Loucy (cell line): ENCODE measurements at regions not wholly inside any gene's neighbourhood (a gene's known extent, or its start where the extent isn't known, plus 50 kb on each side); places are given as distances from the start of the nearest gene placed in this dataset.

Experiments
- H2AFZ ChIP-seq: fragments of 200-600 bp; sonication (generic); 2 replicates; pipeline ENCODE4 v1.6.0; 2016; ENCODE audit warnings: antibody characterized with exemption, mild to moderate bottlenecking, low read length, moderate library complexity
- H3F3A ChIP-seq: fragments of 200-600 bp; 2 replicates; pipeline ENCODE4 v1.6.0; 2016; ENCODE audit warnings: antibody characterized with exemption, low read depth, mild to moderate bottlenecking
- H3K27me3 ChIP-seq: fragments of 200-600 bp; sonication (generic); 2 replicates; pipeline ENCODE4 v1.6.1; 2014; ENCODE audit warnings: low read length, mild to moderate bottlenecking; ENCODE audit not compliant: insufficient read depth, poor library complexity, severe bottlenecking
- H3K36me3 ChIP-seq: fragments of 200-600 bp; sonication (generic); 2 replicates; pipeline ENCODE4 v1.6.1; 2016; ENCODE audit warnings: low read length; ENCODE audit not compliant: insufficient read depth
- H3K4me1 ChIP-seq: fragments of 200-600 bp; sonication (generic); 2 replicates; pipeline ENCODE4 v1.5.1; 2014; ENCODE audit warnings: low read length, mild to moderate bottlenecking; ENCODE audit not compliant: insufficient read depth, poor library complexity, severe bottlenecking
- H3K4me2 ChIP-seq: fragments of 200-600 bp; sonication (generic); 2 replicates; pipeline ENCODE4 v1.6.0; 2014; ENCODE audit warnings: antibody characterized with exemption, low read length, low read depth, mild to moderate bottlenecking; ENCODE audit not compliant: poor library complexity, severe bottlenecking
- H3K4me3 ChIP-seq: fragments of 200-600 bp; sonication (generic); 2 replicates; pipeline ENCODE4 v1.5.1; 2014; ENCODE audit warnings: low read length, mild to moderate bottlenecking, mixed read lengths; ENCODE audit not compliant: poor library complexity, severe bottlenecking
- H3K79me2 ChIP-seq: fragments of 200-600 bp; sonication (generic); 2 replicates; pipeline ENCODE4 v1.6.1; 2014; ENCODE audit warnings: low read length; ENCODE audit not compliant: insufficient read depth
- H3K9ac ChIP-seq: fragments of 200-600 bp; sonication (generic); 2 replicates; pipeline ENCODE4 v1.6.0; 2014; ENCODE audit warnings: mild to moderate bottlenecking, low read depth, low read length, moderate library complexity; ENCODE audit not compliant: poor library complexity, severe bottlenecking
- H3K9me2 ChIP-seq: fragments of 200-600 bp; sonication (generic); replicated peaks from 2 replicates; pipeline ENCODE4 v1.6.1; 2016; ENCODE audit warnings: low read depth, low read length, mixed read lengths
- H3K9me3 ChIP-seq: fragments of 200-600 bp; sonication (generic); 2 replicates; pipeline ENCODE4 v1.6.1; 2014; ENCODE audit warnings: mild to moderate bottlenecking, antibody characterized with exemption, low read length, low read depth; ENCODE audit not compliant: insufficient read depth
- H4K20me1 ChIP-seq: fragments of 200-600 bp; sonication (generic); 2 replicates; pipeline ENCODE4 v1.6.0; 2014; ENCODE audit warnings: antibody characterized with exemption, low read length, mild to moderate bottlenecking; ENCODE audit not compliant: insufficient read depth, poor library complexity, severe bottlenecking
- EZH2phosphoT487 ChIP-seq: fragments of 200-600 bp; IDR thresholded peaks from 2 replicates; pipeline ENCODE4 v1.6.1; 2018; ENCODE audit warnings: antibody characterized with exemption, mild to moderate bottlenecking, moderate library complexity, borderline replicate concordance
- TF ChIP-seq, protein P1 (sequence below): fragments of 200-600 bp; sonication (generic); conservative IDR thresholded peaks from 2 replicates; pipeline ENCODE4 v1.5.1; 2014; ENCODE audit warnings: mild to moderate bottlenecking, antibody characterized with exemption, low read length

GRCh38 chr11:116072601-116073410 is 568.6 kb upstream of the CADM1 start:
- Histone ChIP-seq H3K9me3 (no peaks in the 10 kb centered on the region), H4K20me1 (no peaks in the 10 kb centered on the region), H3K4me1 (no peaks in the 10 kb centered on the region), H3K79me2 (no peaks in the 10 kb centered on the region), H3K27me3 (no peaks in the 10 kb centered on the region), H2AFZ (no peak overlapping the region), H3K9ac (no peak overlapping the region), H3K4me3 (no peak overlapping the region), H3K4me2 (no peak overlapping the region), H3K36me3 (no peaks in the 10 kb centered on the region), H3K9me2 (no peaks in the 10 kb centered on the region), H3F3A (no peaks in the 10 kb centered on the region)
- no peak for TF ChIP-seq EZH2phosphoT487
- TF ChIP-seq, protein P1, sequence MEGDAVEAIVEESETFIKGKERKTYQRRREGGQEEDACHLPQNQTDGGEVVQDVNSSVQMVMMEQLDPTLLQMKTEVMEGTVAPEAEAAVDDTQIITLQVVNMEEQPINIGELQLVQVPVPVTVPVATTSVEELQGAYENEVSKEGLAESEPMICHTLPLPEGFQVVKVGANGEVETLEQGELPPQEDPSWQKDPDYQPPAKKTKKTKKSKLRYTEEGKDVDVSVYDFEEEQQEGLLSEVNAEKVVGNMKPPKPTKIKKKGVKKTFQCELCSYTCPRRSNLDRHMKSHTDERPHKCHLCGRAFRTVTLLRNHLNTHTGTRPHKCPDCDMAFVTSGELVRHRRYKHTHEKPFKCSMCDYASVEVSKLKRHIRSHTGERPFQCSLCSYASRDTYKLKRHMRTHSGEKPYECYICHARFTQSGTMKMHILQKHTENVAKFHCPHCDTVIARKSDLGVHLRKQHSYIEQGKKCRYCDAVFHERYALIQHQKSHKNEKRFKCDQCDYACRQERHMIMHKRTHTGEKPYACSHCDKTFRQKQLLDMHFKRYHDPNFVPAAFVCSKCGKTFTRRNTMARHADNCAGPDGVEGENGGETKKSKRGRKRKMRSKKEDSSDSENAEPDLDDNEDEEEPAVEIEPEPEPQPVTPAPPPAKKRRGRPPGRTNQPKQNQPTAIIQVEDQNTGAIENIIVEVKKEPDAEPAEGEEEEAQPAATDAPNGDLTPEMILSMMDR, result no peak

DNA sequence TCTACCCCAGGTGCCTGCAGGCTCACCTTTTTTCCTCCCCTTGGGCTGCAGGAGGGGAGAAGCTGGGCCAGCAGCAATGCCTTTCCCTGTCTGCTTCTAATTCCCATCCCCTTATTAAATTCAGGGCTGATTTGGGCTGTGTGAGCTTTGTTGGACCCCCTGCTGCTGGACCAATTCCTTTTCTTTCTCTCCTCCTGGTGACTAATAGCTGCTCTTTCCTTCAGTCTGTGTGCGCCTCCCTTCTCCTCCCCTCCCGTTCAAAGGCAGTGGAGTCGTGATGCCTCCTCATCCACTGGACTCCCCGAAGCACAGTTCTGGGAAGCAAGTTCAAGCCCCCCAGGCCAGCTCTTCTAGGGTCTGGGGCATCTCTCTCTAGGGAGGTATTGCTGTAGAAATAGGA is 567.9 kb upstream of the CADM1 start:
- Histone ChIP-seq H4K20me1 (no peaks in the 10 kb centered on the region), H3K4me2 (no peak overlapping the region), H3K4me3 (no peak overlapping the region), H3K9ac (no peak overlapping the region), H3K4me1 (no peaks in the 10 kb centered on the region), H3K9me3 (no peaks in the 10 kb centered on the region), H3K9me2 (no peaks in the 10 kb centered on the region), H3K27me3 (no peaks in the 10 kb centered on the region), H3K36me3 (no peaks in the 10 kb centered on the region), H3K79me2 (no peaks in the 10 kb centered on the region), H3F3A (no peaks in the 10 kb centered on the region), H2AFZ (no peak overlapping the region)
- TF ChIP-seq, protein P1, result no peak
- no peak for TF ChIP-seq EZH2phosphoT487

DNA sequence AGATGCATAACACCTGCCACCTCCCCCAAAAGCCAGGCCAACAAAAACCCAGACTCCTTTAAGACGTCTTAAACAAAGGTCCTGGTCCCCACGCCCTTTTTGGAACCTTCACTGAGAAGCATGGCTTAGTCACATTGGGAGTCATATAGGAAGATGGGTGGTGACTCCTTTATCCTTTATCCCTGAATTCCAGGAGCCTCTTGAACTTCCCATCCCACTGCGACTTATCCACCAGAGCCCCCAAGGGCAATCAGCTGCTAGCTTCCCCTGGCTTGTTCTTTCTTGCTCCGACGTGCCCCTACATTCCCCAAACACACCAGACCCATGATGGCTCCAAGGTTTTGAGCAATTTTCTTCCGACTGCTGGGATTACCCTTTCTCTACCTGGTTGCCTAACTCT is 567.0 kb upstream of the CADM1 start:
- no peaks in the 10 kb centered on the region for H3K27me3 ChIP-seq
- no peak overlapping the region for H3K4me2 ChIP-seq
- H3K4me3 ChIP-seq, result no peak overlapping the region
- no peaks in the 10 kb centered on the region for H3K79me2 ChIP-seq
- H3K4me1 ChIP-seq, result no peaks in the 10 kb centered on the region
- TF ChIP-seq, protein P1, result no peak
- TF ChIP-seq EZH2phosphoT487, result no peak
- no peak overlapping the region for H3K9ac ChIP-seq
- H2AFZ ChIP-seq, result no peak overlapping the region
- no peaks in the 10 kb centered on the region for H4K20me1 ChIP-seq
- no peaks in the 10 kb centered on the region for H3K9me2 ChIP-seq
- H3F3A ChIP-seq, result no peaks in the 10 kb centered on the region
- no peaks in the 10 kb centered on the region for H3K36me3 ChIP-seq
- H3K9me3 ChIP-seq, result no peaks in the 10 kb centered on the region
